NCI-H2029 treated with DMSO at 0.1 percent for 48 hours (cell line): ENCODE measurements at regions not wholly inside any gene's neighbourhood (a gene's known extent, or its start where the extent isn't known, plus 50 kb on each side); places are given as distances from the start of the nearest gene placed in this dataset.

Experiments
- DNase-seq: peaks from one replicate; lab custom pipeline; 2025; lab: John Stamatoyannopoulos, UW

DNA sequence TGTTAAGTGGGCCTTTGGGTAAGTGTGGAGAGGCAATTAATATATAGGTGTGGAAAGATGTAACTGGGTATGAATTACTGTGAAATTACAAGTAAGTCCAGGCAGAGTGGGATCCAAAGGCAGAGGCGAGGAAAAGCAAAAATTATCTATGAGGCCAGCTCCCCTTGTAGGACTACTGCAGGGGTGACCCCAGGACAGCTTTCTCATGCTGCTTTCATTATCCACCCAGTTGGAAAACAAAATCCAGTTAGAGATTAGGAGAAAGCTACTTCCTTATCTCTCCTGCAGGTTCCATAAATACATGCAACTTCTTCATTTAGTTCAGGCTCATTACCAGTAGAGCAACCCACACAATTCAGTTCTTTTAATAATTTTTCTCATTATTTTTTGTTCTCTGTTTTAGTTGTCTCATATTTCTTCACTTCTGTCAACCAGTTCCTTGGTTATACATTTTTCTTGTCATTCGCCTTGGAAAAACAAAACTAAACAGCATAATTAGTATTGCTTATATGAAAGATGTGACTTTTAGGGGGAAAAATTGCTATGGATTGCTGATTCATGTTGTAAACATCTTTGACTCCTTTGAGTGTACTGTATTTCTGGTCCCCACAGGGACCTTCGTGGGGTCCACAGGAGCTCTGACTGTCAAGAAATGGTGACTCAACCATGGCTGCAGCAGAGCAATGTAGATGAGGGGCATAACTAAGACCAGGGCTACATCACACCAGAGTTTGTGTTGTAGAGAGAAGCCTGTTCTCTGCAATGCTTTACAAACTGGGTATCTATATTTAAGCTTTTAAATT lies 110.4 kb upstream of the PARD3B start:
- DNase-seq, result no peak

DNA sequence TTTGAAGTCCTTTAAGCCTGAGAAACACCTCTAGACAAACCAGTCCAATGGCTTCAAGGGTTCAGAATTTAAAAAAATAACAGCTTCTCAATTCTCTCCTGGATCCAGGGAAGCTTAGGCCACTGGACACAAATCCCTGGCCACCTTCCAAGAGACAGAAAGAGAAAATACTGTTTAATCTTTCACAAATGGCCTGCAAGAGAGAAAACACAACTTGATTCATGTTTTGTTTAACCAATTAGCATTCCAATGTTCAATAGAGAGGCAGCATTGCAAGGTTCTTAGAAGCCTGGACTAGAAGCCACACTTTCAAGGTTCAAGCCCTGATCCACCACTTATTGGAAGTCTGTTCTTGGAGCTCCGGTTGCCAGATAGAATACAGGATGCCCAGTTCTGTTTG lies 109.0 kb upstream of the PARD3B start:
- DNase-seq, result no peak

DNA sequence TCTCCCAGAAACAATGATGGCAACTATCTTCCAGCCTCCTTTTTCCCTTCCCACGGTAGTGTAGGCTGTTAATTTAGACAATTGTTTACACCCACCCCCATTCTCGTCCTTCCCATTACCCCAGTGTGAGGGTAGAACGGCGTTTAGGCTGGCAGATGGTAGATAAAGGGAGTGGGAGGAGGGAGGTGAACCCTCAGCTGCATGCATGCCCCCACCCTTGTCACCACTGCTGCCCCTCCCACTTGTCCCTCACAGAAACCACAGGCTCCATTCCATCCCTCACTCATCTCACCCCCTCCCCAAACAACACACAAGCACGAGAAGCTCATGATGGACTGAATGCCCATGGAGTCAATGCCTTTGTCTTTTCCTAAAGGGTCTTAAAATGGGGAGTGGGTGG lies 107.9 kb upstream of the PARD3B start:
- DNase-seq, result no peak

DNA sequence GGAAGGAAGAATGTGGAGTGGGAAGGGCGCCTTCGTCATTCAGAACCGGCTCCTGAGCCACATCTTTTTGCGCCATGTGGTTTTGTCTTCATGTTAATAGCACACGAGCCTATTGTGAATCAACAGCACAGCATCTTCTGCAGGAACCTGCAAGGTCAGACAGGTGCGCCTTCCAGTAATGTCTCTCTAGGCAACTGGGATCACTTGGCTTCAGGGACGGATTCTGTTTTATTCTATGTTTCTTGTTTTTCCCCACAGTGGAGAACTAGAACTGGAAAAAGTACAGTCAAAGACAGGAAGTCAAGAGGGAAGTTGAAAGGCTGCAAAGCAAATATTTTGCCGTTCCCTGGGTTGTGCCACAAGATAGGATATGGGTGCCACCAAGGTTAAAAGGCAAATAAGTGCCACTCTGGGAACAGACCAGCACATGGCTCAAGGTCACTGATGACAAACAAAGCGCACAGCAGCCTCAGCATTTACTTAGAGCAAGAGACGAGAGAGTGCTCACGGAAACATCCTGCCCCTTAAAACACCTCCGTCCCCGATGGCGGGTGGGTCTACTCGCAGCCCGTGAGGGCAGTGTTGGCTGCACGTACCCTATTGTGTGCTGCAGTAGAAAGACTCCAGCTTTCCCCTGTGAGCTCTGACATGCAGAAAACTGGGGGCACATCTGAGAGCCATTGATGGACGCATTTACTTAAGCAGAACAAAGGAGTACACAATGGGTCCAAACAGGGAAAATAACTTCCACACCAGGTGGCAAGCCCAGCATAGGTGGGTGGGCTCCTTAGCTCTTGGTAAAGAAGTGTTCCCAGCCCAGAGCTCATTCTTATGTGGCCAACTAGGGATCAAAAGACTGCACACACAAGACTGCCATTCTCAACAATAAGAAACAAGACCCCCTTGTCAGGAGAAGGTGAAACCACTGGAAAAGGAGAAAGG lies 107.2 kb upstream of the PARD3B start:
- DNase-seq, result no peak

DNA sequence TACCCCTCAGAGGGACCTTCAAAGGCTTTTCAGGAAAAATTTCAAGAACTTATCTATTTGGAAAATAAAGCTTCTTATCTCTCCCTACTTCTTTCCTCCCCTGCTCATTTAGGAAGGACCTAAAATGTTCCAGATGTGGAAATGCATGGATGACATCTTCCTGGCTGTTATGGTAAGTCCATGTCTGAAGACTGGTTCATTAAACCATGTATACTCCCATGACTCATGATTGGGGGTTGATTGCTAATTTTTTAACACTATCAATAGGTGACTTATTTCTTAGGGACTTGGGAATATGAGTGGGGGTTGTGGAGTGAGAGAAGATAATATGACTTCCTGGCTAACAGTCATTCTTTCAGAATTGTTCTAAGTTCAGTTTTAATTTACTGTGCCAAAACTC lies 104.0 kb upstream of the PARD3B start:
- DNase-seq, result no peak

DNA sequence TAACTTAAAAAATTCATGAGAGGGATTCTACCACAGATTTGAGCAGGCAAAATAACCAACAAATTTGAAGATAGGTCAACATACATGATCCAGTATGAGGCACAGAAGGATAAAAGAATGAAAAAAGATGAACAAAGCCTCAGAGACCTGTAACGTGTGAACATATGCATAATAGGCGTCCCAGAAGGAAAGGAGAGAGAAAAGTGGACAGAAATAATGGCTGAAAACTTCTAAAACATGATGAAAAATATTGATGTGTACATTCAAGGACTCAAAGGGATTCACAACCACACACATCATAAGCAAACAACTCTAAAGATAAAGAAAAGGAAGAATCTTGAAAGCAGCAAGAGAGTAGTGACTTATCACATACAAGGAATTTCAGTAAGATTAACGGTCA lies 100.1 kb upstream of the PARD3B start:
- DNase-seq, result no peak

DNA sequence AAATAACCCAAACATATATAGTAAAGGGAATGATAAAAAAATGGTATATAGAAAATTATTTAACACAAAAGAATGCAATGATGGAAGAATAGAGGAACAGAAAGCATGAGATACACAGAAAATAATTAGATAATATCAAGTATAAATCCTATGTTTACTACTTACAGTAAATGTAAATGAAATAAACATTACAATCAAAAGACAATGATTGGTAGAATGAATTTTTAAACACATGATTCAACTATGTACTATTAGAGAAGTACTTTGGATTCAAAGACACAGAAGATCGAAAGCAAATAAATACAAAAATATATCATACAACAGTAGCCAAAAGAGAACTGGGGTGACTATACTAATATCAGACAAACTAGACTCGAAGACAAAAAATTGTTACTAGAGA lies 97.6 kb upstream of the PARD3B start:
- DNase-seq, result no peak

DNA sequence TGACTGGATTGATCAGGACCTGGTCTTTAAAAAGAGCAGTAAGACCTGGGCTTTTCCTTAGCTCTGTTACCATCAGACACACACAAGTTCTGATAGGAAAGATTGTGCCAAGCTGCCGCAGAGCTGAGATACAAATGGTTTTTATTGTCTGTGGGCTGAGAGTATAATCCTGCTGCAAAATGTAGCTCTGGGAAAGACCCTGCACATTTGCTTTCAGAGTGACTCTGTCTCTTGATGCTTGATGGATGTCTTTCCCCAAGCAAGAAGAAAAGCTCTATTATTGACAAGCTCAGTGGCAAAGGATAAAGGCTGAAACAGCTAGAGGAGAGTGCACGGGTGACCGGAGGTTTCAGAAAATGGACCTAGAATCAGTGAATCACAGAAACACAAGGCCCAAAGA lies 95.3 kb upstream of the PARD3B start:
- no peak for DNase-seq

DNA sequence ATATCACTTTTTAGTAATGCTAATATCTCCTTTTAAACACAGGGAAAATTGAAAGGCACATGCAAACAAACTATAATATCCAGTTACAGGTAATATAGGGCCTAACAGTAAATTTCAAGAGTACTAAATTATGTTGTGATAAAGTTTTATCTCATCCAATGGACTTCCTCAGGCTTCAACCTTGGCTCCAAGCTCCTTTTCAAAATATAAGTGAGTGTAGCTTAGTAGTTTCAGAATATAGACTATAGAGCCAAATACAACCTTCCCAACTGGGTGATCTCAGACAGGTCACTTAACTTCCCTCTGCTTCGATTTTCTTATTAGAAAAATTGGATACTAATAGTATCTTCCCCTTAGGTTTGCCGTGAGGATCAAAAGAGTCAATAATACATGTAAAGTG lies 93.5 kb upstream of the PARD3B start:
- DNase-seq, result no peak

DNA sequence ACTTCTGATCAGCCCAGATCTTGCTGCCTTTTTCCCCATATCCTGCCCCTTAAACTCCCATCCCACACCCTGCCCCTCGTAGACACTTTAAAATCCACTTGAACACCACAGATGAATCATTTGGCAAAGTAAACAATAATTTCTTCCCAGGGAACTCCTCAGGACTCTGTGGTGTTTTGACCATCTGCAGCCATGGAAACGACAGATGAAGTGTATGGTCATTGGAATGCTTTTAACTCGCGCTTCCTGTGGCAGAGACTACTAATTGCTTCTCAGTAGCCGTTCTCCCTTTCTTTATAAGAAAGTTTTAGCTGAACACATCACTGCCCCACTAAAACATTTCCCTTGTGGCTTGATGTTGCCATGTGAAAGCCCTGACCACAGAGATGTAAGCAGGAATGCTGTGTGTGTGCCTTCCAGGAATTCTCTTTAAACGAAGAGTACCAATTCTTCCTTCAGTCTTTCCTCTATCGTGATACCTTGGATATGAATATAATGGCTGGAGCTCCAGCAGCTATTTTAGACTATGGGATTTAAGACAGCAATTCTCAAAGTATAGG lies 92.7 kb upstream of the PARD3B start:
- no peak for DNase-seq

DNA sequence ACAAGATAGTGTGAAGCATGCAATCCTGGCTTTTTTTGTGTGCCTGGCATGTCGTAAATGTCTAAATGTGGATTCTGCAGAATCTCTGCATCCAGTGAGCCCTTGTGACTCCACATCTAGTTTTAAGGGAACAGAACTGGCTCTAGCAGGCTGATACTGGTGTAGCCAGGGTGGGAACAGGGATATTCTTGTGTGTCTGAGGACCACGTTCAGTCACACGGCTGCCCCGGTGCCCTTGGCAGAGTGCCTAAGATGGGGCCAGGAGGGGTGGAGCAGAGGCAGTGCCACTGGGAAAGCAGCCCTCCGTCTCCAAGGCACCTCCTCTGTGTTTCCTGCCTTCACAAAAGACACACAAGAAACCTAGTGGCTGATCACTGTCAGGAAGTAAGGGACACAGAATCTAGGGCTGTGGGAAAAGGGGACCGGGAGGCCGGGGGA lies 91.5 kb upstream of the PARD3B start:
- DNase-seq, result no peak

DNA sequence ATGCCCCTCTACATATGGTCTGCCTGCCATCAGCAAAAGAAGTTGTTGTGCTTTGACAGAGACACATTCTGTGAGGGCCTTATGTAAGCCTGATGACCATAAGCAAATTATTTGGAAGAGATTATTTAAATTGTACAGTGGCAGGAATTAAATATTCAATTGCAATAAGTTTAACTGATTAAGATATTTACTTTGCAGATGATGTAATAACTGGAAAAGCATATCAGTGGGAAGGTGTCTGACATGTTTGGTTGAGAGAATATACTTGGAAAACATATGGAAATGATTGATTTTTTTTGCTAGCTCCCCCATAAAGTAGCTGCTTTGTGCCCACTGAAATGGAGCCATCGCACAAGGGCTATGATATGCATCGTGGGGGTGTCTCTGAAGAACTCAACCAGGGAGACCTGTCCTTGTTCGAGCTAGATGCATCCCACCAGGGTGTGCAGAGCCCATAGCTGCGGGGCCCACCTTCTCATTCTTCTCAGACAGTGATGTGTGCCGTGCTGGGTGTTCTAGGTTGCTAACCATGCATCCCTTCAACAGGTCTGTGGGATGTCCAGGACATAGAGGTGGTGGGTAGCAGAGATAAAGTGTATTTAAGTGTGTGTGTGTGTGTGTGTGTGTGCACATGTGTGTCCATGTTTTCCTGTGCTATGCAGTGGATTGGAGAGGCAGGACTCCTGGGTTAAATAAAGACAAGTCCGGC lies 90.4 kb upstream of the PARD3B start:
- no peak for DNase-seq

DNA sequence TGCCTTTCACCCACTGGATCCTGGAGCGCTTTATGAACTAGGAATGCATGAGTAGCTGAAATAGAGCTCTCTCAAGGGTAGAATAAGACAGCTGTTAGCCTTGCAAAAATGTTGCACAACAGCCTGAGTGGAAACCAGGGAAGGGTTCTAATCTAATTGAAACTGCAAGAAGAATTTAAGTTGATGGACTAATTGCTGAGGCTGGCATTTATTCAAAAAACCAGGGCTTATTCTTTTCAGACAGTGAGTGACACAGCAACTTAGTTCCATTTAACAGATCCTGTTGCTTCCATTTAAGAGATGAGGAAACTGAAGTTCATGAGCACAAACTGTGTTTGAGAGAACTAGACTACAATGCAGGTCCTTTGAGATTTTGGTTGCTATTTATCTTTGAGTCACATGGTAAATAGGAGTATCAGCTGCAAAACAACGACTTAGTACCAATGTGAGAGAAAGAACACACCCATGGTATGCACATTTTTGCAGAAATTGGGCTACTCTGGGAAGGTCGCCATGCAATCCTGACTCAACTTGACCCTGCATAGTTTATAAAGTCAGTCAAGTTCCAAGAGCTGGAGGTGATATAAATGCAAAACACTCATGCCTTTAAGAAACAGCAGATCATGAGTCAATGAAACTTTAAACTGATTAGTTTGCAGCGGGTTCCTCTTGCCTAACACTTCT lies 76.4 kb upstream of the PARD3B start:
- DNase-seq, result no peak

DNA sequence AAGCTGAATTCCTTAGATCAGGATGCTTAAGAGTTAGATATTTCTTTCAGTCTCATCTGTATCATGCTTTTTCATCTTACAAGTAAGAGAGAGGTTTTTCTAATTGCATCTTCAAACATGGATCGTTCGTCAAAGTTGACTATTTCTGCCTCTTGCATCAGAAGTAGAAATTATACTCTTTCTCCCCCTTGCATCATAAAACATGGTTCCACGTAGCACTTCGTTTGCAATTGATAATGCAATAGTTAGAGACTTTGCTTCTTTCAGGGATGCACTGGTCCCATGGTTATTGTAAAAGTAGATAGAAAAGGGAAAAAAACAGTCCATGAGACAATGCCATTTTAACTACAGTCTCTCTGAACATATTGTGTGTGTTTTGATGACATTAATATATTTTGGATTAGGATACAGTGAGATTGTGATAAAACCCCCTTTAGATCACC lies 75.1 kb upstream of the PARD3B start:
- DNase-seq, result no peak

DNA sequence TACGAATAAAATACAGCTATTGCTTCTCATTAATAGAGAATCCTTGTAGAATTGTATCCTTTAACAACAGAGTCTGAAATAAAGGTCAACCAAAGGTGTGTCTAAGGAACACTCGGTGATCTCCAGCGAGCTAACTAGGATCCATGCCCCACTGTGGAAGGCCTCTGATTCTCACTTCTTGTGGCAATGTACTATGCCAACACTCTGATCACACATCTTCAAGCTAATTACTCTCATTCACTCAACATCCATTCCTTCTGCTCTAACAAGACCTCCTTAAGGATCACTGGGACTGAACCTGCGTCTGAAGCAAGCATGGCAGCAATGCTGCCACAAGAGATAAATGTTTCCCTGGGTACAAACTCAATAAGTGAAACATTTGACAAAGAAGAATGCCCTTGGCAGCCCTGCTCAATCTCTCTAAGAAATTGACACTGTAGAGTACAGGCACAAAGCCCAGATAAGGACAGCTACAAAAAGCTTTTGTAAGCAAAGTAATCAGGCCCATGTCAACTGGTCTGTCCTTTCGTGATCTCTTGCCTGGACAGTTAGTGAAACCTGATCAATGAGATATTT lies 74.6 kb upstream of the PARD3B start:
- DNase-seq, result no peak

DNA sequence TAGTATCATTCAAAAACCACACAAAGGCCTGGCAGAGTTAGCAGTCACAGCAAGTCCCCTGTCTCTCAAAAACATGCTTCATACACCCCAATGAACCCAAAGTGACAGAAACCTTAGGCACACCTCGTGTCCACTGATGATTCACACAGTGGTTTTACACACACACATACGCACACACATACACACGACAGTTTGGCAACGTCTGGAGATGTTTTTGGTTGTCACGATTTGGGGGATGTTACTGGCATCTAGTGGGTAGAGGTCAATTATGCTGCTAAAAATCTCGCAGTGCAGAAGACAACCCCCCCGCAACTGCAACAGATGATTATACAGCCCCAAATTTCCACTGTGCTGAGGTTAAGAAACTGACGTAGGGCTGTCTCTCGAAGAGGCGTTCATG lies 72.9 kb upstream of the PARD3B start:
- DNase-seq, result no peak

DNA sequence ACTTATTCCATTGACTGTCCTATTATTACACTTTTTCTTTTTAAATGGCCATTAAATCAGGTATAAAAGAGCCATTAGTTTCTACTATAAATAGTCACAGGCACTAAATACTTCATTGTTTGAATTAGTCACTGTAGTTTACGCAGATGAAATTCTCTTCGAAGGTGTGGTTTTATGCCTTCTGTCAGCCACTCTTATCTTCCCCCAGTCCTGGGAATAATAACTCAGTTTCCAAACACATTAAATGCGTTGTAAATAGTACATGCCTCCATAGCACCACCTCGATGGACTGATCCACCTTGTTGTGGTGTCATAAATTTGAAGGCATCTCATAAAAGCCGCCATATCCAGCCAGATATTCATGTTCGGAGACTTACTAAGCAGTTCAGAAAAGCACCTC lies 72.1 kb upstream of the PARD3B start:
- no peak for DNase-seq

DNA sequence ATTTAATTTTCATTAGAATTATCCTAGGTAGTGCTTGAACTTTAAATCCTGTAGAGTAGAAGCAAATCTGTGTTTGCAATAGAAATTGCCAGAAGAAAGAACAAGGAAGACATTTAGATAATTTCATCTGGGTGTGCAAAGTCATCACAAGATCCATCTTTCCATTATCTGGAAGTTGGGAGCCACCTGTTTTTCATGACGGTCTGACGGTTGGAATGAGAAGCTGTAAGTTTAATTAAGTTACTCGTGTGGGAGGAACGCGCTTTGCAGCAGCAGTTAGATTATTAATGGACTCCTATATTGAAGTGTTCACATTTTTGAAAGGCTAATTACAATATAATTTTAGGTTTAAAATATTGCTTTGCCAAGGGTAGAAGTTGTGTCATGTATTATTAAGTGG lies 69.9 kb upstream of the PARD3B start:
- no peak for DNase-seq

DNA sequence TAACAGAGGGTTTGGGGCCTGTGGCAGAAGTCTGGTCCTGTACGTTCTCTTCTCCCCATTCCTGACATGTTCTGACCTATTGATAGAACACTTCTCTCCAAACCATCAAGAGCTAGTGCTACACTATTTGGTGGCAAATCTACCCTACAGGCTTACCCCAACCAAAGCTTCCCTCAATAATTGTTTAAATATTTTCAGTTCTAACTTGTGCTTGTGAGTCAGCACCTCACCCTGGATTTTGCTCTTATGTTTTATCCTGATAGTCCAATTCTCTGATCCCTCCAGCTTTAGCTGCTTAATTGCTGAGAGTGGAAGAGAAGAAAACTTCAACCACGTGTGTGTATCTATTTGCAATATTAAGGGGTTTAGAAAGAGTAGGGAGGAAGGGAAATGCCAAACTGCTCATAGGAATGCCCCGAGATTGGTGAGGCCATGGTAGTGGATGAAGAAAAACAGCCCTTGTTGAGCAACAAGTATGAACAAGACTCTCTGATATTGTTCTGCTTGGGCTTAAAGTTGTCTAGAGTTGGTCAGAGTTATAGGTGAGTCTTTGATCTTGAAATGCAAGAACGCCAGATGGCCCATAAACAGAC lies 67.8 kb upstream of the PARD3B start:
- no peak for DNase-seq

DNA sequence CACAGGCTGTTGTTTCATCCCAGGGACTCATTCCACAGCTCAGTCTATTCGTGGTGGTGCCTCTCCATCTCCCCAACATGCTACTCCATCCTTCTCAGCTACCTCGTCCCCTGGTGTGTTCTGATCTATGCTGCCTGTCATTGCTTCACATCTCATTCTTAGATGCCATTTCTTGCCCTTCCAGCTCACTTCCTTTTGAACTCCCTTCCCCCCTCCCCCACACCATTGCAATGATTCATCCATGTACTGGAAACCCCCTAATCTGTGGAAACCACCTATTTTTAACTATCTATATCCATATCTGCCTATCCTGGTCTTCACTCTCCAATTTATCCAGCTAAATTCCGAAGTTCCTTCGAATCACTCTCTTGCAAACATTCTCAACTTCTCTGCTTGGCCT lies 65.7 kb upstream of the PARD3B start:
- no peak for DNase-seq

DNA sequence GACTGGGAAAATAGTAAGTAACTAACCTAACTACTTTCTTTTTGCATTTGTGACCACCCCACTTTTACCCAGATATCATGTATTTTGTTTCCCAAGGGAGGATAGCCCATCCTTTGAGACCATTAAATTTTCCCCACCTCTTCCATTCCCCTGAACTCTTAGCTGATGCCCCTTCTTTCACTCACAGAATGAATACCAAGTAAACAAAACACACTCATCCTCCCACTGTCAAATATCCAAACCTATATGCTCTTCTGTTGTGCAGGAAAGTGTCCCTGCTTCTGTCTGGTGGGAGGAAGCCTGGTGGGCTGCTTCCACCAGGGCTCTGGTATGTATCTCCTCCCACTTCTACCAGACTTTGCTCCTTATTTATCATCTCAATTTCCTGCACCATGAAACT lies 64.6 kb upstream of the PARD3B start:
- DNase-seq, result no peak
